Lower leg skin (tissue), 3 donors: ENCODE measurements at regions not wholly inside any gene's neighbourhood (a gene's known extent, or its start where the extent isn't known, plus 50 kb on each side); places are given as distances from the start of the nearest gene placed in this dataset.

Experiments
- POLR2A ChIP-seq, 2 donors: fragments of 450-650 bp; IDR thresholded peaks; one replicate each; pipeline ENCODE4 v1.6.1; 2016 to 2017; ENCODE audit warnings: antibody characterized with exemption in 2 of 2, mild to moderate bottlenecking in 1 of 2, moderate library complexity in 1 of 2
- TF ChIP-seq, protein P1 (sequence below), 3 donors: fragments of 450-650 bp; IDR thresholded peaks; one replicate each; pipeline ENCODE4 v1.5.1; 2016; ENCODE audit warnings: antibody characterized with exemption in 3 of 3, mild to moderate bottlenecking in 3 of 3, moderate library complexity in 2 of 3

DNA sequence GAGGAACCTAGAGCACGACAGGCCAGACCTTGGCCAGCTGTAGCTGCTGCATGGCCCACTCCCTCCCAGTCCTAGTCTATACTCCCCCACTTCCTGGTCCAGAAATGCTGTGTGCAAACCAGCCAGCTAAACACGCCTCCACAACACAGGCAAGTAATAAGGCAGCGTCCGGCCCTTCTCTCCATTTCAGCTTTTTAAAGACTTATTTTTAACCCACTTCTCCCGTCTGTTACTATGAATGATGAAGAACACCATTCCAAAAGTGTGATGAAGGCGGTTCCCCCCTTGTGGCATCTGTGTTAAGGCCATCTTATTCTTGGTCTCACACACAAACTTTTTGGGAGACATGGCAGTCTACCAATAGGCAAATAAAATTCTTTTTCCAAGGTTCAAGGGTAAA, 164.1 kb upstream of the CHRNA7 start:
- TF ChIP-seq, protein P1, sequence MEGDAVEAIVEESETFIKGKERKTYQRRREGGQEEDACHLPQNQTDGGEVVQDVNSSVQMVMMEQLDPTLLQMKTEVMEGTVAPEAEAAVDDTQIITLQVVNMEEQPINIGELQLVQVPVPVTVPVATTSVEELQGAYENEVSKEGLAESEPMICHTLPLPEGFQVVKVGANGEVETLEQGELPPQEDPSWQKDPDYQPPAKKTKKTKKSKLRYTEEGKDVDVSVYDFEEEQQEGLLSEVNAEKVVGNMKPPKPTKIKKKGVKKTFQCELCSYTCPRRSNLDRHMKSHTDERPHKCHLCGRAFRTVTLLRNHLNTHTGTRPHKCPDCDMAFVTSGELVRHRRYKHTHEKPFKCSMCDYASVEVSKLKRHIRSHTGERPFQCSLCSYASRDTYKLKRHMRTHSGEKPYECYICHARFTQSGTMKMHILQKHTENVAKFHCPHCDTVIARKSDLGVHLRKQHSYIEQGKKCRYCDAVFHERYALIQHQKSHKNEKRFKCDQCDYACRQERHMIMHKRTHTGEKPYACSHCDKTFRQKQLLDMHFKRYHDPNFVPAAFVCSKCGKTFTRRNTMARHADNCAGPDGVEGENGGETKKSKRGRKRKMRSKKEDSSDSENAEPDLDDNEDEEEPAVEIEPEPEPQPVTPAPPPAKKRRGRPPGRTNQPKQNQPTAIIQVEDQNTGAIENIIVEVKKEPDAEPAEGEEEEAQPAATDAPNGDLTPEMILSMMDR (IDR thresholded peaks at IDR 0.05): no peak
- no peak for TF ChIP-seq POLR2A (IDR thresholded peaks at IDR 0.05)
